Activated CD8-positive, alpha-beta memory T cell treated with anti-CD3 and anti-CD28 coated beads for 1 hour (primary cell): ENCODE measurements at regions not wholly inside any gene's neighbourhood (a gene's known extent, or its start where the extent isn't known, plus 50 kb on each side); places are given as distances from the start of the nearest gene placed in this dataset.
"Not testable (repeated sequence)": the region's sequence is repeated elsewhere in the genome, so short reads cannot be mapped to it uniquely, and the experiment has no call there.

Experiments
- DNase-seq, 2 donors: peaks; one replicate each; pipeline ENCODE4 v3.0.0-alpha.2; 2020; ENCODE audit warnings: low read depth in 1 of 2; ENCODE audit errors: extremely low read depth in 1 of 2

GRCh38 chr22:25482091-25482760 lies 82.2 kb upstream of the GRK3 start:
- DNase-seq, result no peak

- DNase-seq, result no peak
Measured at GRCh38 chr22:25482868-25483639, 81.4 kb upstream of the GRK3 start.

GRCh38 chr22:25483931-25484330 lies 80.5 kb upstream of the GRK3 start:
- no peak for DNase-seq

- DNase-seq, result no peak
Measured at GRCh38 chr22:25484521-25485315, 79.8 kb upstream of the GRK3 start.

GRCh38 chr22:25485626-25486545 lies 78.6 kb upstream of the GRK3 start:
- DNase-seq, result no peak

- DNase-seq, result no peak
Measured at GRCh38 chr22:25487508-25487907, 77.0 kb upstream of the GRK3 start.

- DNase-seq, result no peak
Measured at GRCh38 chr22:25488244-25489020, 76.0 kb upstream of the GRK3 start.

- no peak for DNase-seq
Measured at GRCh38 chr22:25489947-25490346, 74.5 kb upstream of the GRK3 start.

- no peak for DNase-seq
Measured at GRCh38 chr22:25490896-25491295, 73.6 kb upstream of the GRK3 start.

- no peak for DNase-seq
Measured at GRCh38 chr22:25492162-25492561, 72.3 kb upstream of the GRK3 start.

- no peak for DNase-seq
Measured at GRCh38 chr22:25492841-25493734, 71.4 kb upstream of the GRK3 start.

- no peak for DNase-seq
Measured at GRCh38 chr22:25493794-25494193, 70.7 kb upstream of the GRK3 start.

GRCh38 chr22:25494774-25495173 lies 69.7 kb upstream of the GRK3 start:
- no peak for DNase-seq

- no peak for DNase-seq
Measured at GRCh38 chr22:25495285-25495684, 69.2 kb upstream of the GRK3 start.

- DNase-seq, result no peak
Measured at GRCh38 chr22:25496396-25497064, 67.9 kb upstream of the GRK3 start.

- no peak for DNase-seq
Measured at GRCh38 chr22:25497181-25497641, 67.3 kb upstream of the GRK3 start.

GRCh38 chr22:25497716-25498115 lies 66.8 kb upstream of the GRK3 start:
- no peak for DNase-seq

- DNase-seq, result not testable (repeated sequence)
Measured at GRCh38 chr22:25500671-25501070, 63.8 kb upstream of the GRK3 start.
